PC-9 (cell line): ENCODE measurements at regions not wholly inside any gene's neighbourhood (a gene's known extent, or its start where the extent isn't known, plus 50 kb on each side); places are given as distances from the start of the nearest gene placed in this dataset.

Experiments used
- BruUV-seq: library from RNA; stranded (reverse); fragments of 400-500 nt; replicated peaks from 2 replicates; lab custom pipeline; 2021; lab: Mats Ljungman, UMichigan
- CTCF ChIA-PET: fragments of 300-600 bp; sonication (Branson Sonifier 250); formaldehyde crosslinking; loops from one replicate; lab custom pipeline; 2022; ENCODE audit warnings: antibody characterized with exemption; lab: Charles Lee
- POLR2A ChIA-PET: fragments of 300-600 bp; sonication (Branson Sonifier 250); formaldehyde crosslinking; loops from one replicate; lab custom pipeline; 2022; ENCODE audit warnings: antibody characterized with exemption; ENCODE audit not compliant: unreplicated experiment; lab: Charles Lee
- DNase-seq, 2 experiments: peaks; one replicate each; pipeline versions ENCODE4 v3.0.0 to v3.0.0-alpha.2; 2015 to 2022; ENCODE audit warnings: mixed read lengths in 1 of 2
- H2AFZ ChIP-seq: fragments of 200-600 bp; sonication (generic); 2 replicates; pipeline ENCODE4 v1.8.1; 2017; ENCODE audit warnings: antibody characterized with exemption
- H3F3A ChIP-seq: fragments of 200-600 bp; sonication (generic); 2 replicates; pipeline ENCODE4 v1.8.1; 2017; ENCODE audit warnings: antibody characterized with exemption, mild to moderate bottlenecking, low read depth; ENCODE audit not compliant: insufficient read depth
- H3K27ac ChIP-seq: fragments of 200-600 bp; sonication (generic); 2 replicates; pipeline ENCODE4 v1.6.1; 2016; ENCODE audit warnings: mixed run types
- H3K27me3 ChIP-seq: fragments of 200-600 bp; sonication (generic); 2 replicates; pipeline ENCODE4 v1.6.1; 2016; ENCODE audit warnings: low read depth, mixed run types; ENCODE audit not compliant: insufficient read depth
- H3K36me3 ChIP-seq: fragments of 200-600 bp; sonication (generic); 2 replicates; pipeline ENCODE4 v1.6.1; 2016; ENCODE audit warnings: low read depth, mixed run types
- H3K4me1 ChIP-seq: fragments of 200-600 bp; sonication (generic); replicated peaks from 2 replicates; pipeline ENCODE4 v1.6.1; 2016; ENCODE audit warnings: mixed run types; ENCODE audit not compliant: insufficient read depth
- H3K4me2 ChIP-seq: fragments of 200-600 bp; sonication (generic); 2 replicates; pipeline ENCODE4 v1.6.1; 2017; ENCODE audit warnings: mixed run types
- H3K4me3 ChIP-seq: fragments of 200-600 bp; sonication (generic); 2 replicates; pipeline ENCODE4 v1.6.1; 2016; ENCODE audit warnings: mixed run types
- H3K79me2 ChIP-seq: fragments of 200-600 bp; sonication (generic); 2 replicates; pipeline ENCODE4 v1.6.1; 2017; ENCODE audit warnings: low read depth, mixed run types
- H3K9me2 ChIP-seq: fragments of 200-600 bp; sonication (generic); 2 replicates; pipeline ENCODE4 v1.8.1; 2017; ENCODE audit warnings: mild to moderate bottlenecking; ENCODE audit not compliant: insufficient read depth
- H3K9me3 ChIP-seq: fragments of 200-600 bp; sonication (generic); 2 replicates; pipeline ENCODE4 v1.8.1; 2016; ENCODE audit warnings: low read depth; ENCODE audit not compliant: insufficient read depth
- H4K20me1 ChIP-seq: fragments of 200-600 bp; sonication (generic); 2 replicates; pipeline ENCODE4 v1.8.1; 2017; ENCODE audit not compliant: insufficient read depth
- CTCF ChIP-seq: fragments of 200-600 bp; sonication (generic); conservative IDR thresholded peaks from 2 replicates; pipeline ENCODE4 v1.6.1; 2017; ENCODE audit warnings: mixed run types, antibody characterized with exemption, mild to moderate bottlenecking, moderate library complexity
- EZH2 ChIP-seq: fragments of 200-600 bp; sonication (generic); IDR thresholded peaks from 2 replicates; pipeline ENCODE4 v1.8.0; 2017; ENCODE audit warnings: antibody characterized with exemption, low read depth
- intact Hi-C: fragments of 100-400 bp; cut with micrococcal nuclease; formaldehyde crosslinking; loops from one replicate; pipeline ENCODE4 v1.10.0; 2022; ENCODE audit not compliant: unreplicated experiment

GRCh38 chr9:99383536-99383935 lies 161.5 kb downstream of the SEC61B start:
- ChIA-PET CTCF (no interaction called here), POLR2A (no interaction called here)
- no peak overlapping the region for H3K27ac ChIP-seq
- no peaks in the 10 kb centered on the region for H3K9me3 ChIP-seq
- BruUV-seq: no TSS peak
- H3K4me2 ChIP-seq: no peak overlapping the region
- intact Hi-C loops: no loop called here
- no peaks in the 10 kb centered on the region for H3K36me3 ChIP-seq
- 0 out of 2 replicates have a peak, but pooled peaks cover 5% of the 10 kb centered on the region for H3K4me1 ChIP-seq
- DNase-seq: no peak
- H4K20me1 ChIP-seq: no peaks in the 10 kb centered on the region
- no peaks in the 10 kb centered on the region for H3K79me2 ChIP-seq
- no peak overlapping the region for H3K4me3 ChIP-seq
- H2AFZ ChIP-seq: no peak overlapping the region
- H3K27me3 ChIP-seq: no peaks in the 10 kb centered on the region
- no peaks in the 10 kb centered on the region for H3F3A ChIP-seq
- H3K9me2 ChIP-seq: no peaks in the 10 kb centered on the region
- no peak for TF ChIP-seq EZH2
- TF ChIP-seq CTCF: no peak

GRCh38 chr9:99385215-99385614 lies 163.1 kb downstream of the SEC61B start:
- no peaks in the 10 kb centered on the region for H3K27me3 ChIP-seq
- no peaks in the 10 kb centered on the region for H3K36me3 ChIP-seq
- no peak overlapping the region for H2AFZ ChIP-seq
- intact Hi-C loops: no loop called here
- no peaks in the 10 kb centered on the region for H3K9me3 ChIP-seq
- no peak overlapping the region for H3K27ac ChIP-seq
- no peak overlapping the region for H3K4me2 ChIP-seq
- POLR2A ChIA-PET: no interaction called here
- no peak overlapping the region for H3K4me3 ChIP-seq
- DNase-seq: no peak
- H3K4me1 ChIP-seq: 0 out of 2 replicates have a peak, but pooled peaks cover 5% of the 10 kb centered on the region
- BruUV-seq: no TSS peak
- H3K9me2 ChIP-seq: no peaks in the 10 kb centered on the region
- H3F3A ChIP-seq: no peaks in the 10 kb centered on the region
- H4K20me1 ChIP-seq: no peaks in the 10 kb centered on the region
- CTCF ChIA-PET: no interaction called here
- H3K79me2 ChIP-seq: no peaks in the 10 kb centered on the region
- TF ChIP-seq CTCF: no peak
- no peak for TF ChIP-seq EZH2

- TF ChIP-seq CTCF (no peak), EZH2 (no peak)
- POLR2A ChIA-PET: no interaction called here
These were observed 163.8 kb downstream of the SEC61B start for GRCh38 chr9:99385814-99386279.

More at GRCh38 chr9:99385814-99386279, 163.8 kb downstream of the SEC61B start:
- BruUV-seq: no TSS peak
- Histone ChIP-seq H3K79me2 (no peaks in the 10 kb centered on the region), H4K20me1 (no peaks in the 10 kb centered on the region), H3K9me2 (no peaks in the 10 kb centered on the region), H3K4me2 (no peak overlapping the region), H3K36me3 (no peaks in the 10 kb centered on the region), H3K4me3 (no peak overlapping the region), H3F3A (no peaks in the 10 kb centered on the region), H2AFZ (no peak overlapping the region), H3K9me3 (no peaks in the 10 kb centered on the region), H3K4me1 (0 out of 2 replicates have a peak, but pooled peaks cover 5% of the 10 kb centered on the region), H3K27me3 (no peaks in the 10 kb centered on the region), H3K27ac (no peak overlapping the region)
- CTCF ChIA-PET: no interaction called here
- no peak for DNase-seq
- intact Hi-C loops: no loop called here
